IMR-90 (cell line): ENCODE measurements at regions not wholly inside any gene's neighbourhood (a gene's known extent, or its start where the extent isn't known, plus 50 kb on each side); places are given as distances from the start of the nearest gene placed in this dataset.

ENCODE experiments used
- ATAC-seq: fragments of 200-7000 bp; cut with Tn5 transposase; 2 replicates; pipeline ENCODE4 v1.9.1; 2020; ENCODE audit warnings: low read depth, mild to moderate bottlenecking, moderate library complexity
- BruUV-seq: library from RNA; stranded (reverse); fragments of 400-500 nt; replicated peaks from 2 replicates; lab custom pipeline; 2021; lab: Mats Ljungman, UMichigan
- CTCF ChIA-PET: fragments of 300-600 bp; formaldehyde crosslinking; extraction: SDS; loops from one replicate; lab custom pipeline; 2021; ENCODE audit warnings: antibody characterized with exemption; lab: Yijun Ruan, JAX
- POLR2A ChIA-PET: fragments of 300-600 bp; sonication (Branson Sonifier 250); formaldehyde crosslinking; loops from one replicate; lab custom pipeline; 2022; ENCODE audit warnings: antibody characterized with exemption; ENCODE audit not compliant: unreplicated experiment; lab: Charles Lee
- DNase-seq: peaks from one replicate; pipeline ENCODE4 v3.0.0; 2013
- H2AFZ ChIP-seq: replicated peaks from 2 replicates; pipeline ENCODE3; 2013; ENCODE audit warnings: low read length, mild to moderate bottlenecking; ENCODE audit not compliant: poor library complexity
- H2AK5ac ChIP-seq: 2 replicates; pipeline ENCODE4 v1.6.1; 2013; ENCODE audit warnings: low read depth, low read length, inconsistent platforms
- H2AK9ac ChIP-seq: replicated peaks from 2 replicates; pipeline ENCODE3; 2013; ENCODE audit warnings: mild to moderate bottlenecking, low read depth, low read length, moderate library complexity; ENCODE audit not compliant: poor library complexity
- H2BK120ac ChIP-seq: 2 replicates; pipeline ENCODE4 v1.6.1; 2013; ENCODE audit warnings: low read depth, low read length, inconsistent platforms
- H2BK15ac ChIP-seq: 3 replicates; pipeline ENCODE4 v1.6.1; 2013; ENCODE audit warnings: low read depth, low read length, inconsistent platforms
- H2BK20ac ChIP-seq: 2 replicates; pipeline ENCODE4 v1.6.1; 2013; ENCODE audit warnings: low read depth, mild to moderate bottlenecking, inconsistent platforms, low read length, moderate library complexity
- H2BK5ac ChIP-seq: 2 replicates; pipeline ENCODE4 v1.6.1; 2013; ENCODE audit warnings: mild to moderate bottlenecking, low read depth, low read length, inconsistent platforms; ENCODE audit not compliant: poor library complexity, severe bottlenecking
- H3K14ac ChIP-seq: replicated peaks from 2 replicates; pipeline ENCODE4 v1.6.1; 2013; ENCODE audit warnings: low read depth, low read length, inconsistent platforms
- H3K18ac ChIP-seq: 2 replicates; pipeline ENCODE4 v1.6.1; 2013; ENCODE audit warnings: low read depth, low read length, control low read depth
- H3K23ac ChIP-seq: 2 replicates; pipeline ENCODE4 v1.6.1; 2013; ENCODE audit warnings: low read depth, low read length, inconsistent platforms
- H3K27ac ChIP-seq: 2 replicates; pipeline ENCODE4 v1.5.1; 2013; ENCODE audit warnings: mild to moderate bottlenecking, control low read depth, low read length; ENCODE audit not compliant: insufficient read depth
- H3K27me3 ChIP-seq: 2 replicates; pipeline ENCODE4 v1.6.1; 2013; ENCODE audit warnings: low read length; ENCODE audit not compliant: control insufficient read depth, insufficient read depth
- H3K36me3 ChIP-seq: 2 replicates; pipeline ENCODE4 v1.6.1; 2013; ENCODE audit warnings: low read length, mixed read lengths; ENCODE audit not compliant: control insufficient read depth, insufficient read depth
- H3K4ac ChIP-seq: 2 replicates; pipeline ENCODE4 v1.6.1; 2013; ENCODE audit warnings: low read depth, low read length, inconsistent platforms
- H3K4me1 ChIP-seq: 2 replicates; pipeline ENCODE4 v1.6.1; 2013; ENCODE audit warnings: low read length, mixed read lengths; ENCODE audit not compliant: control insufficient read depth, insufficient read depth
- H3K4me2 ChIP-seq: 2 replicates; pipeline ENCODE4 v1.6.1; 2013; ENCODE audit warnings: low read depth, mild to moderate bottlenecking, control low read depth, low read length, moderate library complexity
- H3K4me3 ChIP-seq: 2 replicates; pipeline ENCODE4 v1.5.1; 2013; ENCODE audit warnings: low read depth, mild to moderate bottlenecking, control low read depth, low read length, moderate library complexity; ENCODE audit not compliant: insufficient read depth
- H3K56ac ChIP-seq: 2 replicates; pipeline ENCODE4 v1.6.1; 2013; ENCODE audit warnings: low read length, inconsistent platforms; ENCODE audit not compliant: insufficient read depth; ENCODE audit errors: extremely low read depth
- H3K79me1 ChIP-seq, 2 experiments: 2 replicates each; pipeline ENCODE4 v1.6.1; 2013; ENCODE audit warnings: low read length in 2 of 2, inconsistent platforms in 1 of 2, low read depth in 1 of 2
- H3K9ac ChIP-seq: 2 replicates; pipeline ENCODE4 v1.6.1; 2013; ENCODE audit warnings: low read depth, low read length, control low read depth
- H3K9me1 ChIP-seq: 2 replicates; pipeline ENCODE4 v1.6.1; 2013; ENCODE audit warnings: low read length, inconsistent platforms; ENCODE audit not compliant: insufficient read depth
- H3K9me3 ChIP-seq: 2 replicates; pipeline ENCODE4 v1.6.1; 2013; ENCODE audit warnings: low read length; ENCODE audit not compliant: control insufficient read depth, insufficient read depth
- H4K20me1 ChIP-seq: 2 replicates; pipeline ENCODE4 v1.6.1; 2013; ENCODE audit warnings: low read length, inconsistent platforms; ENCODE audit not compliant: insufficient read depth
- H4K5ac ChIP-seq: 2 replicates; pipeline ENCODE4 v1.6.1; 2013; ENCODE audit warnings: mild to moderate bottlenecking, low read depth, low read length, control low read depth
- H4K8ac ChIP-seq, 2 experiments: 2 replicates each; pipeline ENCODE4 v1.6.1; 2013; ENCODE audit warnings: low read depth in 2 of 2, low read length in 2 of 2, control low read depth in 1 of 2, inconsistent platforms in 1 of 2
- H4K91ac ChIP-seq: 2 replicates; pipeline ENCODE4 v1.6.1; 2013; ENCODE audit warnings: low read depth, low read length, inconsistent platforms; ENCODE audit not compliant: insufficient read depth
- ELK1 ChIP-seq: fragments of 150-350 bp; IDR thresholded peaks from 2 replicates; pipeline ENCODE4 v1.6.1; 2016; ENCODE audit warnings: low read depth, mild to moderate bottlenecking, low read length, moderate library complexity, borderline replicate concordance
- FOS ChIP-seq: fragments of 150-350 bp; IDR thresholded peaks from 2 replicates; pipeline ENCODE4 v1.6.1; 2016; ENCODE audit warnings: low read depth, low read length
- MAZ ChIP-seq: IDR thresholded peaks from 2 replicates; pipeline ENCODE4 v1.6.1; 2012; ENCODE audit warnings: low read depth, mild to moderate bottlenecking, low read length, improper control_type of control experiment, moderate library complexity, borderline replicate concordance
- MXI1 ChIP-seq: IDR thresholded peaks from 2 replicates; pipeline ENCODE4 v1.6.1; 2012; ENCODE audit warnings: low read depth, mild to moderate bottlenecking, low read length, moderate library complexity, borderline replicate concordance
- POLR2A ChIP-seq: IDR thresholded peaks from 2 replicates; pipeline ENCODE4 v1.6.1; 2012; ENCODE audit warnings: mild to moderate bottlenecking, low read depth, low read length
- RCOR1 ChIP-seq: IDR thresholded peaks from 2 replicates; pipeline ENCODE4 v1.6.1; 2012; ENCODE audit warnings: mild to moderate bottlenecking, low read length, improper control_type of control experiment; ENCODE audit not compliant: insufficient replicate concordance
- RFX5 ChIP-seq: IDR thresholded peaks from 2 replicates; pipeline ENCODE4 v1.8.0; 2012; ENCODE audit warnings: low read depth, mild to moderate bottlenecking, low read length, moderate library complexity
- SMC3 ChIP-seq: fragments of 150-350 bp; IDR thresholded peaks from 2 replicates; pipeline ENCODE4 v1.6.1; 2016; ENCODE audit warnings: low read depth, mild to moderate bottlenecking, antibody characterized with exemption, low read length, moderate library complexity
- WGBS, 2 experiments: methylation state at CpG; one replicate each; pipeline versions ENCODE4 v1.1.5 to v1.1.7; 2013; ENCODE audit warnings: missing lambda C conversion rate in 2 of 2; ENCODE audit not compliant: insufficient read length in 1 of 2; ENCODE audit errors: extremely low coverage in 2 of 2; 5-methylcytosine and 5-hydroxymethylcytosine counted together
- dilution Hi-C: fragments of 300-500 bp; cut with HindIII; formaldehyde crosslinking; loops from one replicate; pipeline ENCODE4 v1.14.3; 2018; ENCODE audit warnings: low sequenced_read_pairs; ENCODE audit not compliant: unreplicated experiment
- in situ Hi-C: fragments of 300-500 bp; cut with MboI; formaldehyde crosslinking; loops from 3 replicates; pipeline ENCODE4 v1.14.3; 2019; ENCODE audit warnings: low sequenced_read_pairs, inconsistent platforms, mixed read lengths
- intact Hi-C: fragments of 100-400 bp; cut with micrococcal nuclease; formaldehyde crosslinking; loops from 2 replicates; pipeline ENCODE4 v1.10.0; 2022

- Histone ChIP-seq H2AK9ac (no peak overlapping the region), H4K91ac (no peak overlapping the region), H2BK120ac (no peak overlapping the region), H2BK15ac (no peak overlapping the region), H3K4ac (no peak overlapping the region), H2AFZ (no peak overlapping the region), H3K4me3 (no peak overlapping the region), H2BK20ac (no peak overlapping the region), H3K79me1 (no peaks in the 10 kb centered on the region), H3K23ac (no peak overlapping the region), H4K5ac (no peak overlapping the region), H2AK5ac (no peak overlapping the region), H3K9me3 (no peaks in the 10 kb centered on the region), H3K27ac (no peak overlapping the region), H3K4me1 (no peaks in the 10 kb centered on the region), H3K18ac (no peak overlapping the region), H3K27me3 (no peaks in the 10 kb centered on the region; the same call in 1 of the 2 replicates), H3K9me1 (no peaks in the 10 kb centered on the region), H2BK5ac (no peak overlapping the region), H3K9ac (no peak overlapping the region), H3K36me3 (no peaks in the 10 kb centered on the region), H4K20me1 (no peaks in the 10 kb centered on the region), H3K4me2 (no peak overlapping the region), H4K8ac (no peak overlapping the region), H3K56ac (no peak overlapping the region), H3K14ac (no peak overlapping the region)
- in situ Hi-C loops (no loop called here), intact Hi-C loops (loop anchor here (1.0 to 10.0 kb wide), 4 partner anchors 420 to 1079 kb away; no protein-coding TSS in a partner anchor), dilution Hi-C loops (no loop called here)
- 79% methylated on average over 4 of the region's 7 CpGs; no CpG with 5 or more reads in 1 of the 2 experiments for WGBS, 2 experiments
- POLR2A ChIA-PET = no interaction called here
- TF ChIP-seq ELK1 (no peak), SMC3 (no peak), MXI1 (no peak), RCOR1 (no peak), MAZ (no peak), RFX5 (no peak), FOS (no peak), POLR2A (no peak)
- DNase-seq (no peak), ATAC-seq (no peak)
- BruUV-seq = no TSS peak
- CTCF ChIA-PET = interaction anchor here (0.6 to 1.5 kb wide), 2 partner anchors 420 to 909 kb away, joined by 3 to 9 read pairs; no protein-coding TSS in a partner anchor
Observed at GRCh38 chr2:6773694-6774044, 92.0 kb downstream of the CMPK2 start.
